GM08714 (cell line): ENCODE measurements at regions not wholly inside any gene's neighbourhood (a gene's known extent, or its start where the extent isn't known, plus 50 kb on each side); places are given as distances from the start of the nearest gene placed in this dataset.

Source experiments
- H3K4me3 ChIP-seq: fragments of 200-500 bp; sonication (Bioruptor generic); 2 replicates; pipeline ENCODE4 v1.5.1; 2014; ENCODE audit warnings: mild to moderate bottlenecking, low read length, inconsistent platforms
- ZNF274 ChIP-seq: IDR thresholded peaks from 2 replicates; pipeline ENCODE4 v1.6.1; 2012; ENCODE audit warnings: mild to moderate bottlenecking, low read depth, low read length

DNA sequence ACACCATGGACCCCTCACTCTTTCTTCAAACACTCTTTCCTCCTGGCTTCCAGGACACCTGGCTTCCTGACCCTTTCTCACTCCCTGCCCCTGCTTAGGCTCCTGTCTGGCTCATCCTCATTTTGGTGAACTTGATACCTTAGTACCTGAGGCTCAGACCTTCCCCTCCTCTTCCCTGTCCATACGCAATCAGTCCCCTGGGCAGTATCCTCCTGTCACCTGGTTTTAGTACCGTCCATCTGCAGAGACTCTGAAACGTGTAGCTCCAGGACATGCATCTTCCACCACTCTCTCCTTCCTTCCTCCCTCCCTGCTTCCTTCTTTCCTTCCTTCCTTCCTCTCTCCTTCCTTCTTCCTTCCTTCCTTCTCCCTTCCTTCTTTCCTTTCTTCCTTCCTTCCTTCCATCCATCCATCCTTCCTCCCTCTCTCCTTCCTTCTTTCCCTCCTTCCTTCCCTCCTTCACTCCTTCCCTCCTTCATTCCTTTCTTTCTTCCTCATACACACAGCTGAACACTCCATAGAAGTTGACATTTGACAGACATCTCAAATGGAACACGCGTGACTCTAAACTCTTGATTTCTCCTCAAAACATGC, 1488.6 kb downstream of the TBC1D22A start:
- no peak for TF ChIP-seq ZNF274
- no peak overlapping the region for H3K4me3 ChIP-seq

DNA sequence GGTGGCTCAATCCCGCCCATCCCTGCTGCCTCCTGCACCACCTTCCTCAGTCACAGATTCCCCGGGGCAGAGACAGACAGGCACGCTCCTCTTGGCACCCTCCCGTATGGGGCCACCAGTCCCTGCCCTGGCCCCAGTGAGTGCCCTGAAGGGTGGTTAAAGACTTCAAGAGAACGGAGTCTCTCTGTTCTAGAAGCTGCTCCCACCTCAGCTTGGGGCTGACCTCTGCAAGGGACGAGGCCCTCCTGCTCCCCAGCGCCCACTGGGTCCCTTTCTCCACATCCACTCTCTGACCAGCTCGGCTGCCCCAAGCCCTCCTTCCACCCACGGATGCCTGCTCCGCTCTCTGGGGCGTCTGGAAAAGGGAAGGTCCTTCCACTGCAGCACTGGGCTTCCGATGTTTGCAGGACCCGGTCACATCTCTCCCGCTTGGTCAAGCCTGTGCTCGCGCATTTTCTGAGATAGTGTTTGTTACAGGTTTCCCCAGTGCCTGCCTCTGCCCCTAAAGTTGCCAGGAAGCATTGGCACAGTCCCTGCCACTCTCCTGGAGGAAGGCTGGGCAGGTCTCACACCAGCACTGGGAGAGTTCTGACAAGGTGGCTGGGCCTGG, 1487.9 kb downstream of the TBC1D22A start:
- TF ChIP-seq ZNF274, result no peak
- H3K4me3 ChIP-seq, result no peak overlapping the region

DNA sequence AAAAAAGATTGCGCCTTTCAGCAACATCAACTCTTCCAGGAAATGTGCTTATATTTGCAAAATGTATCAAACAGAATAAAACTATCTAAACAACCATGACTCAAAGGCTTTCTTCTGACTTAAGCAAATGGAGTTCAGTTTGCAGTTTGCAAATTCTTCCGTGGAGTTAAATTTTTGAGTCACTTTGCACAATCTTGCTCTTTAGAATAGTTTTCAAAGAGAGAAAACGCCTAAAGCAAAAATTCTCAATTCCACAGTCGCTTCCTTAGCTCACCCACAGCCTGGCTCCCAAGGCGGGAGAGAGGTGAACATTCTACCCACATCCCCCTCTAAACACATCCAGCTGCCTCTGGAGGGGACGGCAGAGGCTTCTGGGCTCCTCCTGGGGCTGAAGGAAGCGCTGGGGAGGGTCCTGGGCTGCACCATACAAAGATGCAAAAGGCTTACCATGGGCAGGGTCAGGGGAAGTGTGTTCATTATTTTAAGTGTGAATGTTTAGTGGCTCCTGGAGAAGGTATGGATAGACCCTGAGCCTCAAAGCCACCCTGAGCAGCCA, 1487.3 kb downstream of the TBC1D22A start:
- no peak for TF ChIP-seq ZNF274
- no peak overlapping the region for H3K4me3 ChIP-seq

DNA sequence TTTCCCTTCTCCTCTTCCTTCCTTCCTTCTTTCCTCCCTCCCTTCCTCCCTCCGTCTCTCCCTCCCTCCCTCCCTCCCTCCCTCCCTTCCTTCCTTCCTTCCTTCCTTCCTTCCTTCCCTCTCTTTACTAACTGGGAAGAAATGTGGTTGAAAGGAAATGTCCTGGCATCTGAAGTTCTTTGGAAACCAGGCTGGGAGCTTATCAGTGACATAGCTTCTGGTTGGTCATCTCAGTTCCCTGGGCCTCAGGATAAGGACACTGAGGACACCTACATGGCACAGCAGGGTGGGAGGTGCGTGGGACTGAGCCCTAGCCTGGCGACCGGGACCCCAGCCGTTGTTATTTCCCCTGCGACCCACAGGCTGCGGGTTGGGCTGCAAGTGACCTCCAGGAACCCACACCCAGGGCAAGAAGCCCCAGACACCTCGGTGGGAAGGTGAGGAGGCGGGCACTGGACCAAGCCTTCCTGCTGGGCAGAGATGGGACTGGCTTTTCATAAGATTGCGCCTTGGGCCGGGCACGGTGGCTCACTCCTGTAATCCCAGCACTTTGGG, 1486.5 kb downstream of the TBC1D22A start:
- H3K4me3 ChIP-seq, result no peak overlapping the region

DNA sequence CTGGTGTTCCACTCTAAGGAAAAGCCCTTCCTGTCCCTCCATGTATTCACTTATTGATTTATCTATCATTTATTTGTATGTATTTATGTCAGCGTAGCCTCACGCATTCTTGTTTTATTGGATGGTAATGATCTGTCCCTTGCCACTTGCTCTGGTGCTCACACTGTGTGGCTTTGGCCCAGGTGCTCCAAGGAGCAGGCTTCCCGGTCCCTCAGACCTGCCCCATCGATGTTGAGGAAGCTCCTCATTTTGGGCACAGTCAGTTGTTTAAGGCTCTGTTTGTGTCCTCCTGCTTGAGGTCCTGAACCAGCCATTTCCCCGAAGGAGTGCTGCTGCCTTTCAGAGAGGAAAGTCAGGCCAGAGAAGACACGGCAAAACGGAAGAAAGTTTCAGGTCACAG, 1485.4 kb downstream of the TBC1D22A start:
- H3K4me3 ChIP-seq, result no peak overlapping the region
- TF ChIP-seq ZNF274, result no peak

More for the DNA sequence above, 1486.5 kb downstream of the TBC1D22A start:
- no peak for TF ChIP-seq ZNF274

DNA sequence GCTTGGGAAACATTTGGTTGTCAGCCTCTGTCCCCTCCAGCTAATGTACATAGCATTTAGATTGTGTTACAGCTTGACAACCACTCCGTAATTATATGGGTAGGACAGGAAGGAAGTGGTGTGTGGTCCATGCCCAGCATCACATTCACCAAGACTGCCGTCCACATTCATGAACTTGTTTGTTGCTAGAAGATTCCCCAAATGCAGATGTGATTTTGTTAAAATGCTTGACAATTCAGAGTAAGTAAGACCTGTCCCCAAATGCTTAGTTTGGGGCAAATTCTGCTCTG, 1482.7 kb downstream of the TBC1D22A start:
- no peak for TF ChIP-seq ZNF274
- H3K4me3 ChIP-seq, result no peak overlapping the region

DNA sequence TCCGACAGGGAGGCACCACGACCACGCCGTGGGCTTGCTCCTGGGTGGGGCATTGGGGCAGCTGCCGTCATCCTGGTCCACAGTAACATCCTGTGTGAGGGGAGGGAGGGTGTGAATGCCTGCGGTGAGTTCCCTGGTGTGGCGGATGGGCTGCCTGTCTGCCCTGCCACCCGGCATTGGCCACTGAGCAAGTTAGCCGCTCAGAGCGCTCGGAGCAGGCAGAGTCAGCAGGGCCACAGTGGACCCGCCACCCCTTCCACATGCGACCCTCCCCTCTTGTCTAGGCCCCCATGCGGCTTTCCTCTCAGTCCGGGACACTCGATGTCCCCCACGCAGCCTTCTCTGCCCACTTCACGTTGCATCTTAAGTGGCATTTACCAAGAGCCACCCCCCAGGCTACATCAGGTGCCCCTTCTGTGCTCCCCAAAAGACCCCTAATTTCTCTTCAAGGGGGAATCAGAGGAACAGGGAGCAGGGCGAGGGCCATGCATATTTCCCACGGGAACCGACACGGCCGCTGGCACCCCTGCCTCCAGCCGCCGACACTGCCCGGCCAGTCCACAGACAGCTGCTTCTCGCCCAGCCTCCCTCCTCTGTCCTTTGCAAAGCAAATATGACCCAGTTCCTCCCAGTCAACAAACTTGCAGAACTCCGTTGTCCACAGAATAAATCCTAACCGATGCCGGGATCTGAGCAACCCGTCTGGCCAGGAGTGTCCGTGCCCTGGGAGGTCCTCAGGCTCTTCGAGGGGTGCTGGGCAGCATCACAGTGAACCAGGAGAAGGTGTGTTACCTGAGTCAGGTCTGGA, 1482.1 kb downstream of the TBC1D22A start:
- H3K4me3 ChIP-seq, result no peak overlapping the region
- no peak for TF ChIP-seq ZNF274

DNA sequence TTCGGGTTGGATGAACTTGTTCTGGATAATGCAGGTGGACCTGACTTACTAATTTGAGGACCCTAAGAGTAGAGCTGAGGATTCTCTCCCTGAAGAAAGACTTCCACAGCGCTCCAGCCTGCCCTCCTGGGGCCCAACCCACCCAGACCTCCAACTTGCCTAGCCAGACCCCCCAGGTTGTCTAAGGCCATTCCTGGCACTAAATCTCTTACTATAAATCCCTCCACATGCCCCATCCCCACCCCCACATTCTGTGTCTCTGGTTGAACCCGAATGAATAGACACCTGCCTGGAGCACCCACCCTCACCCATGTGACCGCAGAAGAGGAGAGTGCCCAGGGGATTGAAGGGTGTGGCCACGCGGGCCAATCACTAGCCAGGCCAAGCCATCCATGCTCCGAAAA, 1480.0 kb downstream of the TBC1D22A start:
- no peak for TF ChIP-seq ZNF274
- H3K4me3 ChIP-seq, result no peak overlapping the region

DNA sequence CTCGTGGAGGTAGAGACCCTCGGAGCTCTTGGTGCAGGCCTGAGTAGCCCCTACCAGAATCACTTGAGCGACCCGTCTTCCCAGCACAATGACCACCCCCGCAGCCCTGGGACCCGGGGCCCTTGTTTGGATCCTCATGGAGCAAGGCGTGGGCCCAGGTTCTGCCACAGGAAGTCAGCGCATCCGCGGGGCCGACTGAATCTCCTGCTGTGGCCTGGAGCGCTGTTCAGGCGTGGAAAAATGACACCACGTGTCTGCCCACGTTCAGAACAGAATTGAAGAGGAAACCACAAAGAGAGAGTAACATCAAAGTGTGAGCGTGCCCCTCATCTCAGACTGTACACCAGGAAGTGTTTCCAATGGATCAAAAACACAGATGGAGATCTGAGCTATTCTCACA, 1479.2 kb downstream of the TBC1D22A start:
- no peak for TF ChIP-seq ZNF274
- H3K4me3 ChIP-seq, result no peak overlapping the region

DNA sequence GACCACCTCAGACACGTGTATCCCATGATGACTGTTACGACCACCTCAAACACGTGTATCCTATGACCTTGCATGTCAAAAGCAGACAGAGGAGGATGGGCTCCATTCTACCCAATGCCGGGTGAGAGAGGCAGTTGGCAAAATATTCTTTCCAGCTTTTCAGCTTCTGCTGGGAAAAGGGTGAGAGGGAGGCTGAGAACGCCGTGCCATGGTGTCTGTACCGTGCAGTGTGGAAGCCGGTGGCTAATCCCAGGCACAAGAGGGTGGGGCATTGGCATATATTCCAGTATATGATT, 1478.4 kb downstream of the TBC1D22A start:
- no peak for TF ChIP-seq ZNF274
- no peak overlapping the region for H3K4me3 ChIP-seq

DNA sequence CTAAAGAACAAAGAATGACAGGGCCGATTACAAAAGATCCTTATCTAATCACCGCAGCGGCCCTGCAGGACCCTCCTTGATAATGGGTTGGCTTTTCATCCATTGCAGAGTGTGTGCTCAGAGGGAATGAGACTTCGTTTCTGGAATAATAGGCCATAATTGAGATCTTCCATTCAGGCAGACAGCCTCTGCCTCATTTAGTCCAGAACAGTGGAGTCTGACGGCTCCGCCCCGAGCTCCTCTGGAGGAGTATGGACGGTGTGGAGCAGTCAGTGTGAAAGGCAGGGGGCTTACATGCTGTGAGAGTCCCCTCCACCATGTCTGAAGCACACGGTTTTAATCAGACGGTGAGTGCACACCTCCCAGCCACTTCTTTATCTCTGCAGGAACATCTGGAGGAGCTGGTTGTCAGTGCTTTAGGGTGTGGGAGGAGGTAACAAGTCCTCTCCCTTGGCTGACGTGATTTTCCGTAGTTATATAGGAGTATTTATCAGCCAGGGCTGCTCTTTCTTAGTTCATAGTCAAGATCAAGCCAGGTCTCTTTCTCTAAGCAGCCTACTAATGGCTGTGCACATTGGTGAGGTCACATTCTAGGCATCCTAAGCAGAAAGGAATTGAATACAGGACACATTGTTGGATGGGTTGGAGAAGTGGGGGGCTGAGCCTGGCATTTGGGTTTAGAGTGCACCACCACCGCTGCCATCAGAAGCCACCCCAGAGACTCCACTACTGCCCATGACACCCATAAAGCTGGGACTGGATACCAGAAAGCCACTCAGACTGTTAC, 1477.9 kb downstream of the TBC1D22A start:
- no peak overlapping the region for H3K4me3 ChIP-seq
- TF ChIP-seq ZNF274, result no peak

DNA sequence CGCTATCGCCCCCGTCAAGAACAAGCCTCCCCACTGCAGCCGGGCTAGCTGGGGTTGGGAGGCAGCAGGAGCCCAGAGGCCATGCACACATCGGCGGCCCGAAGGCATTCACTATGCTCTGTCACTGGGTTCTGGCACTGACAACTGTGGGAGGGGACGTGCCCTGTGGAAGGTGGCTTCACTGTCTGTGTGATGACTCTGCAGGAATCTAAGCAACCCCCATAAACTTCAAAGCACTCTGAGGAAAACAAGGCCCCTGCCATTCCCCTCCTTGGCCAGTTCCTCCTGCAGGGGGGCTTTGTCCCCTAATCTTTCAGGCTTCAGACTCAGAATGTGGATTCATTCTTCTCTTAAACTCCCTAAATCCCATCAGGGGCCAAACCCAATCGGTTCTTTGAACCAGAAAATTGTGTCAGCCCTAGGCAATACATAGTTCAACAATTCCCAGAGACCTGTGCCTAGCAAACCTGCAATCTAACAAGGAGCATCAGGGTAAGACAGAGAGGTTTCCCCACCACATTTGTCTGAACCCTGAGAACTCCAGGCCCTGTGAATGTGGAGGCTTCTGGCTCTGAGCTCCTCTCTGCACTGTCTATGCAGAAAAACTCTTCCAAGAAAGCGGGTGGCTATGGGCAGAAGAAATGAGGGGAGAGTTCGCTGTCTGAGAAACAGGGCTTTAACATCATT, 1477.2 kb downstream of the TBC1D22A start:
- H3K4me3 ChIP-seq, result no peak overlapping the region

DNA sequence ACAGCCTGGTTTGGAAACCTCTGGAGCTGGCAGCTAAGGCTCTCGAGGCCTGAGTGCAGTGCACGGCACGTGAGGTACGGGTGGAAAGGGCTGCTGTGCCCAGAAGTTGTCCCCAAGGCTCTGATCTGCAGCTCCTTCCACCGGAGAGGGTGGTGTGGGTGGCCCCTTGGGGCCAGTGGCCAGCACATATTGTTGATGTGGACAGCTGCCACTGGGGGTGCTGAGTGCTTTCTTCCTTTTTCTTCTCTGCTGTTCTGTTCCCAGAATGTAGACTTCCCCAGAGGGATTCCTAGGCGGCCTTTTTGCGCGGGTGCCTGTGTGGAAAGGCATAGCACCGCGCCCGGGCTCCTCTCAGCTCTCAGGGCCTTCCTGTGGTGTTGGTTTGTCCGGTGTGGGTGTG, 1476.5 kb downstream of the TBC1D22A start:
- no peak for TF ChIP-seq ZNF274
- H3K4me3 ChIP-seq, result no peak overlapping the region

More for the DNA sequence above, 1477.2 kb downstream of the TBC1D22A start:
- TF ChIP-seq ZNF274, result no peak
